Neuronal stem cell (in vitro differentiated cells): ENCODE measurements at regions not wholly inside any gene's neighbourhood (a gene's known extent, or its start where the extent isn't known, plus 50 kb on each side); places are given as distances from the start of the nearest gene placed in this dataset.

Source experiments
- DNase-seq: peaks from one replicate; pipeline ENCODE4 v3.0.0-alpha.2; 2013; ENCODE audit warnings: low spot score
- H2AFZ ChIP-seq: one replicate; pipeline ENCODE4 v1.6.1; 2013; ENCODE audit warnings: mild to moderate bottlenecking, low read length, inconsistent platforms
- H2AK5ac ChIP-seq: 2 replicates; pipeline ENCODE4 v1.6.1; 2013; ENCODE audit warnings: low read depth, mild to moderate bottlenecking, inconsistent platforms, low read length, moderate library complexity, mixed read lengths
- H2BK120ac ChIP-seq: 2 replicates; pipeline ENCODE4 v1.6.1; 2013; ENCODE audit warnings: low read depth, mild to moderate bottlenecking, inconsistent platforms, low read length, moderate library complexity, mixed read lengths
- H2BK12ac ChIP-seq: one replicate; pipeline ENCODE4 v1.6.1; 2013; ENCODE audit warnings: low read length, inconsistent platforms
- H2BK15ac ChIP-seq: 2 replicates; pipeline ENCODE4 v1.6.1; 2013; ENCODE audit warnings: mild to moderate bottlenecking, low read length, inconsistent platforms, mixed read lengths
- H2BK5ac ChIP-seq: one replicate; pipeline ENCODE4 v1.6.1; 2013; ENCODE audit warnings: inconsistent platforms, mild to moderate bottlenecking, low read length, moderate library complexity
- H3K14ac ChIP-seq: one replicate; pipeline ENCODE4 v1.6.1; 2013; ENCODE audit warnings: low read length, inconsistent platforms
- H3K18ac ChIP-seq: 2 replicates; pipeline ENCODE4 v1.6.1; 2013; ENCODE audit warnings: low read length, inconsistent platforms
- H3K23ac ChIP-seq: 2 replicates; pipeline ENCODE4 v1.6.1; 2013; ENCODE audit warnings: low read depth, mild to moderate bottlenecking, mixed read lengths, low read length, inconsistent platforms; ENCODE audit not compliant: poor library complexity
- H3K27ac ChIP-seq: replicated peaks from 3 replicates; pipeline ENCODE4 v1.5.1; 2013; ENCODE audit warnings: low read length, inconsistent platforms
- H3K27me3 ChIP-seq, 3 experiments: 2 replicates each; pipeline ENCODE4 v1.6.1; 2013; ENCODE audit warnings: low read length in 3 of 3, mild to moderate bottlenecking in 2 of 3, inconsistent platforms in 1 of 3, low read depth in 1 of 3, mixed read lengths in 1 of 3, moderate library complexity in 1 of 3; ENCODE audit not compliant: control insufficient read depth in 3 of 3, insufficient read depth in 3 of 3
- H3K36me3 ChIP-seq, 2 donors: replicated peaks in 1 of 2; 2 replicates each; pipeline ENCODE4 v1.6.1; 2013; ENCODE audit warnings: low read length in 2 of 2; ENCODE audit not compliant: control insufficient read depth in 2 of 2, insufficient read depth in 2 of 2
- H3K4ac ChIP-seq: 2 replicates; pipeline ENCODE4 v1.6.1; 2013; ENCODE audit warnings: inconsistent platforms, mild to moderate bottlenecking, low read length, moderate library complexity
- H3K4me1 ChIP-seq, 2 donors: 1 replicate in 1 of 2; 2 replicates in 1 of 2; pipeline ENCODE4 v1.6.1; 2013; ENCODE audit warnings: low read length in 2 of 2, low read depth in 1 of 2; ENCODE audit not compliant: control insufficient read depth in 2 of 2, insufficient read depth in 1 of 2
- H3K4me2 ChIP-seq: one replicate; pipeline ENCODE4 v1.6.1; 2013; ENCODE audit warnings: mild to moderate bottlenecking, low read length, inconsistent platforms; ENCODE audit not compliant: insufficient read depth, poor library complexity, severe bottlenecking
- H3K4me3 ChIP-seq, 2 donors: 2 replicates each; pipeline ENCODE4 v1.5.1; 2013; ENCODE audit warnings: low read length in 2 of 2, mild to moderate bottlenecking in 2 of 2, inconsistent platforms in 1 of 2, moderate library complexity in 1 of 2
- H3K79me1 ChIP-seq: one replicate; pipeline ENCODE4 v1.6.1; 2013; ENCODE audit warnings: low read depth, mild to moderate bottlenecking, inconsistent platforms, low read length, moderate library complexity
- H3K9ac ChIP-seq: one replicate; pipeline ENCODE4 v1.6.1; 2013; ENCODE audit warnings: mild to moderate bottlenecking, low read depth, low read length, inconsistent platforms; ENCODE audit not compliant: poor library complexity
- H3K9me3 ChIP-seq, 2 donors: replicated peaks in 1 of 2; 2 replicates each; pipeline versions ENCODE3 to v1.6.1; 2013; ENCODE audit warnings: low read length in 2 of 2, mild to moderate bottlenecking in 2 of 2, inconsistent platforms in 1 of 2, low read depth in 1 of 2, mixed read lengths in 1 of 2, moderate library complexity in 1 of 2; ENCODE audit not compliant: control insufficient read depth in 2 of 2, insufficient read depth in 1 of 2
- H4K8ac ChIP-seq: one replicate; pipeline ENCODE4 v1.6.1; 2013; ENCODE audit warnings: low read depth, mild to moderate bottlenecking, inconsistent platforms, low read length, moderate library complexity
- H4K91ac ChIP-seq: one replicate; pipeline ENCODE4 v1.6.1; 2013; ENCODE audit warnings: low read length, low read depth, mild to moderate bottlenecking, inconsistent platforms; ENCODE audit not compliant: poor library complexity
- WGBS, 2 donors: extraction: QIAGEN DNeasy Blood & Tissue Kit; methylation state at CpG; one replicate each; pipeline ENCODE4 v1.1.7; 2013; ENCODE audit warnings: missing lambda C conversion rate in 2 of 2, mixed read lengths in 1 of 2; ENCODE audit not compliant: insufficient read length in 2 of 2, insufficient replicate concordance in 1 of 2; ENCODE audit errors: extremely low coverage in 2 of 2; 5-methylcytosine and 5-hydroxymethylcytosine counted together

GRCh38 chr1:227392984-227393764 lies 74.9 kb upstream of the CDC42BPA start:
- Histone ChIP-seq H2BK5ac (no peak overlapping the region), H2AFZ (no peak overlapping the region), H3K9ac (no peak overlapping the region), H3K23ac (no peak overlapping the region), H2AK5ac (no peak overlapping the region), H3K27me3 (no peaks in the 10 kb centered on the region), H2BK15ac (no peak overlapping the region), H3K4me3 (no peak overlapping the region), H3K79me1 (no peaks in the 10 kb centered on the region), H2BK12ac (no peak overlapping the region), H4K8ac (no peak overlapping the region), H3K4me2 (no peak overlapping the region), H3K27ac (no peak overlapping the region), H3K9me3 (no peaks in the 10 kb centered on the region), H2BK120ac (no peak overlapping the region), H4K91ac (no peak overlapping the region), H3K4ac (no peak overlapping the region), H3K36me3 (no peaks in the 10 kb centered on the region), H3K4me1 (no peaks in the 10 kb centered on the region), H3K14ac (no peak overlapping the region), H3K18ac (no peak overlapping the region)
- no CpG with 5 or more reads among the region's 3 CpGs for WGBS, 2 donors
- DNase-seq: no peak

- H2BK120ac ChIP-seq: no peak overlapping the region
- H3K9me3 ChIP-seq: no peaks in the 10 kb centered on the region
- H3K4me1 ChIP-seq: no peaks in the 10 kb centered on the region
- no peak overlapping the region for H3K14ac ChIP-seq
- H4K91ac ChIP-seq: no peak overlapping the region
- H3K4me3 ChIP-seq: no peak overlapping the region
- no peak overlapping the region for H3K9ac ChIP-seq
- no CpG with 5 or more reads among the region's 4 CpGs for WGBS, 2 donors
- H3K4ac ChIP-seq: no peak overlapping the region
- H2BK12ac ChIP-seq: no peak overlapping the region
- H3K4me2 ChIP-seq: no peak overlapping the region
- no peak overlapping the region for H3K23ac ChIP-seq
- H3K79me1 ChIP-seq: peaks cover 2% of the 10 kb centered on the region
- no peak overlapping the region for H2BK15ac ChIP-seq
- DNase-seq: no peak
- H2AFZ ChIP-seq: no peak overlapping the region
- H3K27ac ChIP-seq: no peak overlapping the region
- no peak overlapping the region for H4K8ac ChIP-seq
- H3K36me3 ChIP-seq: no peaks in the 10 kb centered on the region
- H3K27me3 ChIP-seq: no peaks in the 10 kb centered on the region
- H2BK5ac ChIP-seq: no peak overlapping the region
- H2AK5ac ChIP-seq: no peak overlapping the region
- no peak overlapping the region for H3K18ac ChIP-seq
These were observed 73.6 kb upstream of the CDC42BPA start for GRCh38 chr1:227391879-227392278.

GRCh38 chr1:227391211-227391610 lies 72.9 kb upstream of the CDC42BPA start:
- H3K4me1 ChIP-seq: no peaks in the 10 kb centered on the region
- H2BK5ac ChIP-seq: no peak overlapping the region
- no CpG with 5 or more reads among the region's 4 CpGs for WGBS, 2 donors
- H3K23ac ChIP-seq: no peak overlapping the region
- H3K4me3 ChIP-seq: no peak overlapping the region
- H4K8ac ChIP-seq: no peak overlapping the region
- no peak overlapping the region for H2AFZ ChIP-seq
- H3K4me2 ChIP-seq: no peak overlapping the region
- H3K79me1 ChIP-seq: peaks cover 2% of the 10 kb centered on the region
- no peak overlapping the region for H2BK12ac ChIP-seq
- no peak overlapping the region for H2BK15ac ChIP-seq
- no peak overlapping the region for H3K27ac ChIP-seq
- no peaks in the 10 kb centered on the region for H3K9me3 ChIP-seq
- no peak overlapping the region for H4K91ac ChIP-seq
- H3K14ac ChIP-seq: no peak overlapping the region
- H3K27me3 ChIP-seq: no peaks in the 10 kb centered on the region
- no peak overlapping the region for H3K9ac ChIP-seq
- no peak overlapping the region for H2AK5ac ChIP-seq
- H3K4ac ChIP-seq: no peak overlapping the region
- H2BK120ac ChIP-seq: no peak overlapping the region
- DNase-seq: no peak
- no peaks in the 10 kb centered on the region for H3K36me3 ChIP-seq
- no peak overlapping the region for H3K18ac ChIP-seq

GRCh38 chr1:227390525-227390924 lies 72.2 kb upstream of the CDC42BPA start:
- no peak overlapping the region for H3K23ac ChIP-seq
- H2AK5ac ChIP-seq: no peak overlapping the region
- no peak overlapping the region for H2BK15ac ChIP-seq
- DNase-seq: no peak
- H2BK120ac ChIP-seq: no peak overlapping the region
- H3K14ac ChIP-seq: no peak overlapping the region
- H3K36me3 ChIP-seq: no peaks in the 10 kb centered on the region
- no peak overlapping the region for H4K91ac ChIP-seq
- H3K9me3 ChIP-seq: no peaks in the 10 kb centered on the region
- WGBS, 2 donors: no CpG with 5 or more reads among the region's 2 CpGs
- H3K4ac ChIP-seq: no peak overlapping the region
- H2AFZ ChIP-seq: no peak overlapping the region
- no peaks in the 10 kb centered on the region for H3K4me1 ChIP-seq
- no peak overlapping the region for H3K9ac ChIP-seq
- no peaks in the 10 kb centered on the region for H3K27me3 ChIP-seq
- H3K27ac ChIP-seq: no peak overlapping the region
- H2BK5ac ChIP-seq: no peak overlapping the region
- no peak overlapping the region for H3K4me2 ChIP-seq
- H3K18ac ChIP-seq: no peak overlapping the region
- H3K4me3 ChIP-seq: no peak overlapping the region
- H4K8ac ChIP-seq: no peak overlapping the region
- peaks cover 2% of the 10 kb centered on the region for H3K79me1 ChIP-seq
- no peak overlapping the region for H2BK12ac ChIP-seq
